Raji (cell line): ENCODE measurements at regions not wholly inside any gene's neighbourhood (a gene's known extent, or its start where the extent isn't known, plus 50 kb on each side); places are given as distances from the start of the nearest gene placed in this dataset.

Experiments
- POLR2A ChIP-seq: IDR thresholded peaks from 2 replicates; pipeline ENCODE4 v1.6.1; 2011; ENCODE audit warnings: low read depth, low read length, control low read depth; ENCODE audit not compliant: insufficient read depth

GRCh38 chr1:149843431-149844041 lies 55.8 kb upstream of the BOLA1 start:
- TF ChIP-seq POLR2A, result peak; percentile 54; the same call in 1 of the 2 replicates

- TF ChIP-seq POLR2A, result no peak
Measured at GRCh38 chr1:149844101-149844500, 55.3 kb upstream of the BOLA1 start.

GRCh38 chr1:149844650-149845255 lies 54.6 kb upstream of the BOLA1 start:
- TF ChIP-seq POLR2A, result no peak

GRCh38 chr1:149845416-149845815 lies 54.0 kb upstream of the BOLA1 start:
- TF ChIP-seq POLR2A, result no peak

- no peak for TF ChIP-seq POLR2A
Measured at GRCh38 chr1:149846042-149846441, 53.3 kb upstream of the BOLA1 start.

GRCh38 chr1:149846593-149847466 lies 52.5 kb upstream of the BOLA1 start:
- TF ChIP-seq POLR2A, result no peak

- TF ChIP-seq POLR2A, result no peak
Measured at GRCh38 chr1:149848340-149849110, 50.8 kb upstream of the BOLA1 start.

- TF ChIP-seq POLR2A, result no peak
Measured at GRCh38 chr1:149849111-149849946, 50.0 kb upstream of the BOLA1 start.
